Panc1 (cell line): ENCODE measurements at regions not wholly inside any gene's neighbourhood (a gene's known extent, or its start where the extent isn't known, plus 50 kb on each side); places are given as distances from the start of the nearest gene placed in this dataset.

Experiments
- CTCF ChIP-seq: fragments of 450-650 bp; IDR thresholded peaks from 2 replicates; pipeline ENCODE4 v1.5.1; 2017; ENCODE audit warnings: mild to moderate bottlenecking
- POLR2AphosphoS5 ChIP-seq: IDR thresholded peaks from 2 replicates; pipeline ENCODE4 v1.6.1; 2012; ENCODE audit warnings: mild to moderate bottlenecking, low read depth, low read length, moderate library complexity
- REST ChIP-seq, 2 experiments: IDR thresholded peaks; 2 replicates each; pipeline ENCODE4 v1.6.1; 2011 to 2012; ENCODE audit warnings: low read depth in 2 of 2, control low read depth in 1 of 2, low read length in 1 of 2, mild to moderate bottlenecking in 1 of 2, moderate library complexity in 1 of 2; ENCODE audit not compliant: insufficient read depth in 1 of 2
- SIN3A ChIP-seq: IDR thresholded peaks from 2 replicates; pipeline ENCODE4 v1.6.1; 2012; ENCODE audit warnings: low read depth, mild to moderate bottlenecking, low read length, moderate library complexity, borderline replicate concordance; ENCODE audit not compliant: insufficient read depth
- TCF7L2 ChIP-seq: IDR thresholded peaks from 2 replicates; pipeline ENCODE4 v1.6.1; 2011; ENCODE audit warnings: mild to moderate bottlenecking, low read depth, low read length, inconsistent platforms

- no peak for TF ChIP-seq POLR2AphosphoS5
- TF ChIP-seq CTCF: no peak
- TF ChIP-seq SIN3A: no peak
- no peak for TF ChIP-seq REST (IDR thresholded peaks at IDR 0.05; ENCODE audit: insufficient read depth in 1 of 2, low read depth in 2 of 2, low read length in 1 of 2)
- TF ChIP-seq TCF7L2: no peak
Measured at GRCh38 chr15:72888811-72889210, 105.3 kb upstream of the ADPGK start.
